NCI-H146 (cell line): ENCODE measurements at regions not wholly inside any gene's neighbourhood (a gene's known extent, or its start where the extent isn't known, plus 50 kb on each side); places are given as distances from the start of the nearest gene placed in this dataset.

Experiments
- DNase-seq: peaks from one replicate; lab custom pipeline; 2025; lab: John Stamatoyannopoulos, UW

DNA sequence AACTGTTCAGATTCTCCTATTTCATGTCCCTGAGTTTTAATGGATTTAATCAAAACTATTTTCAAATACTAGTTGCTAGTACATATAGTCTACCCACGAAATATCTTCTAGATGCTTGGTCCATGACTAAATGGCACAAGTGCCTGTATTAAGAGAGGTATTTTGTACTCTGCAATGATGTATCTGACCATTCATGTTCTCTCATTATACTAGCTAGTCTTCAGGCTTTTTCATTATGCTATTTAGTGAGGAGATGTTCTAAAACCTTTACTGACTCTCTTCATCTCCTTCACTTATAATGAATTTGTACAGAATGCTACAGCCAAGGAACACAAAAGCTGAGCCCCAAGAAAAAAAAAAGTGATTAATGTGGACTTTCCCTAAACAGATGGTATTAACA lies 222.5 kb downstream of the AHR start:
- DNase-seq, result no peak

DNA sequence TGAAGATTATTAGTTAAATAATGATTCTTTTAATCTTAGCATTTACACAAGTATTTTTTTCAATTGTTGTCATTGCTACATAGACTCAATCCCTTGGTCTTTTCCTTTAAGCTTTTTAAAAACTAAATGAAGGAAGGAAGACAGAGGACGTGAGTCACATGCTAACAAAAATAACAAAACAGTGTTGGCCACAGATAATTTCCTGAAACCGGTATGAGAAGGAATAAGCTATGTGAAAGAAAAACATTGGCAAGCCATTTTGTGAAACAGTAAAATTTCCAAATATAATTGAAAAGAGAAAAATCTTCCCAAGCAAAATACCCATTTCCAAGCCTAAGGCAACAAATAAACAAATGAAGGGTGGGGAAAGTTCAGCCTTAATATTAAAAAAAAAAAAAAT lies 223.0 kb downstream of the AHR start:
- DNase-seq, result no peak

DNA sequence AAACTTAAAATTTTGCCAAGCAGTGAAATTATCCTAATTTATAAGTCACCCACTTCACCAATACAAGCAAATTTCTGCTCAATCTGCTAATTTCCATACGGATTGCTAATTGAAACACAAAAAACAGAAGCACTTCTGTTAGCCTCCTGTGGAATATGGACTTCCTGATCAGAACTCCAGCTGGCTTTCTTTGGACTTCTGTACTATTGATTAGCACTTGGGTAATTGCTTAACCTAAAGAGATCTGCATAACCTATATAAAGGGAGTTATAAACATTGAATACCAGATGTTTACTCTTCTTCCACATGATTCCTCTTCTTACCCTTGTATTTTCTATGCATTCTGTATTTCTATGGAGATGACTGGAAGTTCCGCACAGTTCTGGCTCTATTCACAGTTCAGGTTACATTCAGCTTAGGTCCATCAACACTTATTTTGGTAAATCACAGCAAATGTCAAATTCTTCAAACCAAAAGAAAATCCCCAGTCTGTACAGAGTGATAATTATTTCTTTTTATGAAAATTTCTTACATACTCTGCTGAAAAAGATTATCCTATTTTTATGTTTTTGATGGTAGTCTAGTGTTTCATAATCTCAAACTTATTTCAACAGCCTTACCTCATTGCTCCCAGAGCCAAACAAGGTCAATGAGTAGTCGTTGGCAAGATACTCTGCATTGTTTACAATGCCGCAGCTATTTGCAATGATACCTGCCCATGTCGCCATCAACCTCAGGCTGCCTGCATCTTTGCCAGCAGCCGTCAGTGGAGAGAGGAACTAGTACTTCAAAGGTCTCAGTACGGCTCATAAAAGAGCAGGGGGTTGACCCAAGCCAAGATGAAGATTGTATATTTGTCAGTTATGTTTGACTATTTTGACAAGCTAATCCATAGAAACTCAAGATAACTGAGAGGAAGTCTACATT lies 225.6 kb downstream of the AHR start:
- DNase-seq, result peak; percentile 12

DNA sequence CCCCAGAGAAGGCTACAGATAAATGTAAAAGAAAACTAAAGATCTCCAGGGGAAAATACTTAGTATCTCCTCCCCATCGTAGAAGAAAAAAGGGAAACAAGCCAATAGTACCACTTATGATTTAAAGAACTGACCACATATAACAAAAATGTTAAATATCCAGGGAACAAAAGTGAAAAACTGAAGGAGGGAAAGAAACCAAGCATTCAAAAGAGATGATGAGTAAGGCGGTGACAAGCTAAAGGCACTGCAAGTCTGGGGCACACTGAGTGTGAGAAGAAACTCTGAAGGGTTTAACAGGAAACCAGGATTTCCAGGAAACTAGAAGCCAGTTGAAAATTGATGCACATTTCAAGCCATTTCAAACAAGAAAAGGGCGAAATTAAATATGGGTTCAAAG lies 226.3 kb downstream of the AHR start:
- DNase-seq, result no peak

DNA sequence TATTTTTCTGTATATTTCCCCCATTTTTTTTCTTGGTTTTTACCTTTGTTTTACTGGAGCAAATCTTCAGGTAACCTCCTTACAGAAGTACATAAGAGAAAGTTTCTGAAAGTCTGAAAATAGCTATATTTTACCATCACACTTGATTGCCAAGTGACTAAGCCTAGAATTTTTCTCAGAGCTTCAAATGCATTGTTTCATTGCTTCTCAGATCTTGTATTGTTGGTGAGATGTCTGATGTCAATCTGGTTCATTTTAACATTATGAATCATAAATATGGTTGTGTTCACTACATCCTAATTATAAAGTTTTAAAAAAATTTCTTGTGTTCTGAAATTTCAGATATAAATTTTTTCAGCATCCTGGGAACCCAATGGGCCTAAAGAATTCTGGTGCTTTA lies 228.2 kb downstream of the AHR start:
- DNase-seq, result no peak

DNA sequence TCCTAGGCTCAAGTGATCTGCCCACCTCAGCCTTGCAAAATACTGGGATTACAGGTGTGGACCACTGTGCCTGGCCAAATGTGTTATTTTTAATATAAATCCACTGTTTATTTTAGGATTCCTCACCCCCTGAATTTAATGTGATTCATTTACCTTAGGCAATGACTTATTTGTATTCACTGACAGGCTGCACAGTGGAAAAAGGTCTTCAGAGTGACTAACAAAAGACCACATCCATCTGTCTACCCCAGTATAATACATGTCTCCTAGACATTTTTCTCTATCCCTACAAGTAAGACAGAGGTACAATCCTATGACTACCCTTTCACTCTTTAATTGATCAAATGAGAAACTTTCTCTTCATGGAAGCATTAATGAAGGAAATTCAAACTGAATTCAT lies 230.2 kb downstream of the AHR start:
- DNase-seq, result no peak

DNA sequence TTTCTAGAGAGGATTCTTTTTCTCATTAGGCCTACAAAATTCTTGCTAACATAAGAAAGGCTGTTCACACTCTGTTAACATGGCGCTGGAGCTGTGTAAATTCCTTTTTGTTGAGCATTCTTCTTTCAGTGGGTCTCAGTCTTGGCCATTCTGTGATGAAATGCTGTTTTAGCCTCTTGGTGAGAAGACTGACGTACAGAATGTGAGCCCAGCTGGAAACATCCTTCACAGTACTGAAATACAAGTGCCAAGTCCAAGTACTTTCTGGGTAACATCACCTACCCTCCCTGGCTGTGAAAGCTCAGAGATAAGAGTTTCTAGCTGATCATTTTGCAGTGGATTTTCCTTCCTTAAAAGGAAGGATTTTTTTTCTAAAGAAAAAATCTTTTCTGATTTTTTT lies 231.8 kb downstream of the AHR start:
- no peak for DNase-seq

DNA sequence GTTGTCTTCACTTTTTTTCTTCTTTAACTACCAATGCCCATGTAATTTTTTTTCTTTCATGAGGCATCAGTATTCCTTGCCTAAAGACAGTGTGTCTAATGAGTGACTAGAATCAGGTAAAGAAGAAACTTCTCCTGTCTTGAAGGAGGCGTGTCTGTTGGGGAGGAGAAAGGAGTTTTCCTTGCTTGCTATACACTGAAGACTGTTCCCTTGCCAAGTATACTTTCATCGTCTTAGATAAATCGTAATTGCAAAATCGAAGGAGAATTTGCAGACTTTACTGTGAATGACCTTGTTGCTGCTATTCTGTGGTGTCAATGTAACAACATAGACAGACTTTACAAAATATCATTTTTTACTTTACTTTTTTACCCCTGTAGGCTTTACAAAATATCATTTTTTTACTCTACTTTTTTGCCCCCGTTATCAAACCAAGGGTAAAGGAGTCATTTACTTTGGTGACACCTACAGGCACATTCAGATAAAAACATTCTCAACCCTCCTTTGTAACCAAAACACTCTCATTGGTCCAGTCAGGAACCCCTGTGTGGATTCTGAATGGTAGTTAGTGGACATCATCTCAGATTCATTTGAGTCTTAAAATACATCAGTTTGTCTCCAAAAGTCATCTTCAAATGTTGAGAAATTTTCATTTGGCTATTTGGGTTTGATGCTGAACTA lies 232.4 kb downstream of the AHR start:
- DNase-seq, result peak; percentile 18

DNA sequence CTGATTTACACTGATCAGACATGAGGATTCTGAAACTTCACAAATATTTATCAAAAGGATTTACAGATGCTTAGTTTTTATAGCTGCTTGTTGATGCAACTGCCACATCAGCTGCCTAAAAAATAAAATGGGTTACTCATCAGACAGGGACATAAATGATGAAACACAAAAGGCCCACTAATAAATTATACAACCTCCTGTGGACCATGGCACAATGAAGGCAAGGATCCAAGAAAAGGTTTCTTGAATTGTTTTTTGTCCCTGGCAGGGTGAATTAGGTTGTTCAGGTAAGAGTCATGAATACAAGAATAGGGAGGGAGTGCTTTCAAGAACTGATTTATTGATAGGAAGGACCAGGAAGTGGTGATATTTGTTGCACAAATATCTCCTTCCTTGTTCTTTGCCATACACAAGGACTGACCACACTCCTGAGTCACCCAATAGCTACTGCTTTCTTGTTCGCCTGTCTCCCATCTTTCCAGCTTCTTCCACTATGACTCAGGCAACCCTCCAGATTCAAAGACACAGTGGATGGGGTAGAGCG lies 234.5 kb downstream of the AHR start:
- no peak for DNase-seq

DNA sequence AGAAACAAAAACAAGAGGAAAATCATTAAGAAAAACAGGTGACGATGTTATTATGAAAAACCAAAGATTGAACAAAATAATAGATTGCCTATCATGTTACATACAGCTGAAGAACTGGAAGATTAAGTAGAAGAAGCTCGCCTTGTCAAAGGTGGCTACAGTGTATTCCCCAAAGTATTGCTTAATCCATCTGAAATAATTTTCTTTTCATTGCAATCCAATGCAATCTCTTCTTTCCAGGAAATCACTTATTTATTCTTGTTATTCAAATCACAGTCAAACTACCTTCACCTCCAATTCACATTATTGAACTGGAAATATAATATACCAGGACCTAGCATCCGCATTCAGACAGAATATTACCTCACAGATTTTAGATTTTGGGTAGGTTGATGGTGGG lies 235.9 kb downstream of the AHR start:
- no peak for DNase-seq

DNA sequence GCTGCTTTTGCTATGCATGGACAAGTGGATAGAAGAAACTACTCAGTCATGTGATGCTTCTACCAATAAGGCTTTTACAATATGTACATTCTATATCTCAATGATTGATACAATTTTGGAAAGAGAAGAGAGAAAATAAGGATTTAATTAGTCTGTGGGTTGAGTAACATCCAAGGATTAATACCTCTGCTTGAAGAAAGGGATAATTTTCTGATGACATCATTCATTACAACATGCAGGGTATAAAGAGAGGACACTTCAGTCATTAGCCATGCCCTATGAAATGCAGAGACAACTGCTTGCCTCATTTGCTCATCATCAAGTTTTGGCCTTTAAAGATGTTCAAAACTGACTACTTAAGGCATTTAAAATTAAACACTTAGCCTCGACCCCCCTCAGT lies 237.3 kb downstream of the AHR start:
- DNase-seq, result no peak

DNA sequence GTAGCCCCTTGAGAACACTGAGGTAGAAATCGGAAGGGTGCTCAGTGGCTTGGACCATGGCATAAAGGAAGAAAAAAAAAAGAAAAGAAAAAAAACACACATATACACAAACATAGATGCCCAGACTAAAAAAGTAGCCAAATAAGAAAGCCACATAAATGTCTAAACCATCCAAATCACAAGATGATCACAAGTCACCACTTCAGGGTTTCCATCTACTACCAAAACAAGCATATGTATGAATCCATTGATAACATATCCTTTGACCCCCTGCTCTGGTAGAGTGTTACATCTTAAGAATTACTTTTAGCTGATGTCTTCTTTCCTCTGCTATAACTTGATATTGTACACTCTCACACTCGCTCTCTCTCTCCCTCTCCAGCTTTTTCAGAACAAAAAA lies 245.9 kb downstream of the AHR start:
- no peak for DNase-seq

DNA sequence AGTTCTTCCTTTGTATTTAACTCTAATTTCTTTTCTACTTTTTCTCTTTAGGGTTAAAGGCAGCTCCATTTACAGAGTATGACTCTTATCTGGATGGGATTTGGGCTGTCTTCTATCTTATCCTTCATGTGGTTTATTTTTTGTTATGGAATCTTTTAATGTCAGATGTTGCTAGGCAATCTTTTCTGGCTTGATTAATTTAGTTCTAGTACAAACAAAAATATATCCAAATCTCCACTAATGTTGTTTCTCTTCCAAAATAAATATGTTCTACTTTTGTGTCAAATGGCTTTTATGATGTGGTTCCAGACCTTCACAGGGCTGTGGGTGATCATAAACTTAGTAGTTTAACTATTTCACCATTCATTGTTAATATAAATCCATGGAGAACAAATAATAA lies 246.9 kb downstream of the AHR start:
- no peak for DNase-seq

DNA sequence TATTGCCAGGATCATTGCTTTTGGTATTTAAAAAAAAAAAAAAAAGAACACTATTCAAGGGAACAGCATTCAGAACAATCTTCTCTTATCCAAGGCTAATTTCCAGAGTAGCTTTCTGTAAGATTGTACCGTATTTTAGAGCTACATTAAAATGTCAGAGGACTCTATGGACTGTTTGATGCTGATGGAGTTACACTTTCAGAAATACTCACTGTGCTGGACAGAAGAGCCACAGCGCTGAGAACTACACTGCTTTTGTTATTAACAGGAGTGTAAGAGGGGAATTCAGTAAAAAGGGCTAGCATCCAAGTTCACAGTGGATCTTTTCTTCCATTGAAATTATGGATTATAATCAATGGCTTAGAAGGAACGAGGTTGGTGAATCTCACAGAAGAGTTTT lies 247.7 kb downstream of the AHR start:
- DNase-seq, result no peak

DNA sequence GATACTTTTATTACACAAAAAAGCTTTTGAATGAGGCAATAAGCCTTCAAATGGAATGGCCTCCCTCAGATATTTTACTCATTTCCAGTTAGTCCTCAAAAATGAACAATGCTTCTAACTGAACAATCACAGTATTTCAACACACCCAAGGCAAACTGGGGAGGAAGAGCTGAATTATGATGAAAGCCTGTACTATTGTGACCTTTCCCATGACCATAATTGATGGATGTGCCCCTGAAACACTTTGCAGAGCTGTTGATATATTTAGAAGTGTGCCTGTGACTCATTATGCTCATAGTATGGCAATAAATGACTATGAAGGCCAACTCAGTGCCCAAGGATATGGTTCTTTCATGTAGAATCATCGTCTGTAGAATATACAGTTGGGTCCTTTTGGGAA lies 248.1 kb downstream of the AHR start:
- no peak for DNase-seq

DNA sequence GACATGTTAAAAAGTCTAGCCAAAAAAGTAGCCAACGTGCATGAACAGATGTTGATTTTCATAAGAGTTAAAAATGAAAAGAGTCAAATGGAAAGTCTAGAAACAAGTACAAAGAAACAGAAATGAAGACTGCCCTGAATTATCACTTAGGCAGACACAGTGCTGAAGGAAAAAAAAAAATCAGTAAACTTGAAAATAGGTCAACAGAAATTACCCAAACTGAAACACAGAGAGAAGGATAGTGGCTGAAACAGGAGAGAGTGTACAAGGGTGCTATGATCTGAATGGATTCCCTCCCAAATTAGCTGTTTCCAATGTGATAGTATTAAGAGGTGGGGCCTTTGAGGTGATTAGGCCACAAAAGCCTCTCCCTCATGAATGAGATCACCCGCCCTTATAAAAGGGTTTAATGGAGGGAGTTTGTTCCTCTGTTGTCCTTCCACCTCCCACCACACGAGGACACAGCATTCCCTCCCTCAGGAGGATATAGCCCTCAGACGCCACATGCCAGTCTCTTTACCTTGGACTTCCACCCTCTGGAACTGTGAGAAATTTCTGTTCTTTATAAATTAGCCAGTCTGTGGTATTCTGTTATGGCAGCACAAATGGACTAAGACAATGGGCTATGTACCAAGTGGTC lies 249.7 kb downstream of the AHR start:
- no peak for DNase-seq

DNA sequence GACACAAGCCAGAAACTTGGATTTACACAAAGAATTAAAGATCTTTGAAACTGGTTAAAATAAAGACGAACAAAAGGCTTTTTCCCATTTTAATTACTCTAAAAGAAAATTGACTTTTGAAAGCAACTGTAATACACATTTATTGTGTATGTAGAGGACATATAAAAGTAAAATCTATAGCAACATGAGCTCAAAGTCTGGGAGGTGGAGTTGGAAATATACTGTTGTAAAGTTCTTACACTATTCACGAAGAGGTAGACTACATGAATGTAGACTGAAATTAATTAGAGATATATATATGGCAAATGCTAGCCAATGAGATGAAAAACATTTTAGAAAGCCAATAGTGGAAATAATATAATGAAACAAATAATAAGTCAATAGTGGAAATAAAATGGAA lies 251.0 kb downstream of the AHR start:
- no peak for DNase-seq

DNA sequence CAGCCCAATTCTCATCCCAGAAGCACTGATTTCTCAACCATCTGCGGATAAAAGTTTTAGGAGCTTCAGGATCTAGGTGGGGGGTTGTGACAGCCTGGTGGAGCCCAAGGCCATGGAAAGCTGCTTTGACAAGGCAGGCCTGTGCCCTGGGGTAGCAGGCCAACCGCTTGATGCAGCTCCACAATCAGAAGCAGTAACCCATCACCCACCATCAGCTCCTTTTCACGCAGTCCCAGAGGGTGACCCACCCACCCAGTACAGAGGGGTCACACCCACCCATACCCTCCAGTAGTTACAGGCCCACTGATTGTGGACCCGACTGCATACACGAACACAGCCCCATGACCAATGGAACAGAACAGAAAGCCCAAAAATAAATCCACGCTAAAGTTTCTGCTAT lies 253.9 kb downstream of the AHR start:
- DNase-seq, result no peak

DNA sequence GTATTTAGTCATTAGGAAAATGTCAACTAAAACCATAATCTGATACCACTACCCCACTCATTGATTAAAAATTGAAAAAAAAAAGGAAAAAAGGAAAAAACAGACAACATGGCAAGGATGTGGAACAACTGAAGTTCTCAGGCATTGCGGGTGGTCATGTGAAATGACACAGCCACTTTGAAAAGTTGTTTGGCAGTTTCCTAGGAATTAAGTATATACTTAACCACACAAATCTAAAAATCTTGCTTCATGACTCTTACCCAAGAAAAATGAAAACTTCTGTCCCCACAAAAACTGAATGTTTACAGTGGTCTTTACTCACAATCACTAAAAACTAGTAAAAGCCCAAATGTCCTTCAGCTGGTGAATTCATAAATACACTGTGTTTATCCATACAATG lies 254.5 kb downstream of the AHR start:
- DNase-seq, result no peak

DNA sequence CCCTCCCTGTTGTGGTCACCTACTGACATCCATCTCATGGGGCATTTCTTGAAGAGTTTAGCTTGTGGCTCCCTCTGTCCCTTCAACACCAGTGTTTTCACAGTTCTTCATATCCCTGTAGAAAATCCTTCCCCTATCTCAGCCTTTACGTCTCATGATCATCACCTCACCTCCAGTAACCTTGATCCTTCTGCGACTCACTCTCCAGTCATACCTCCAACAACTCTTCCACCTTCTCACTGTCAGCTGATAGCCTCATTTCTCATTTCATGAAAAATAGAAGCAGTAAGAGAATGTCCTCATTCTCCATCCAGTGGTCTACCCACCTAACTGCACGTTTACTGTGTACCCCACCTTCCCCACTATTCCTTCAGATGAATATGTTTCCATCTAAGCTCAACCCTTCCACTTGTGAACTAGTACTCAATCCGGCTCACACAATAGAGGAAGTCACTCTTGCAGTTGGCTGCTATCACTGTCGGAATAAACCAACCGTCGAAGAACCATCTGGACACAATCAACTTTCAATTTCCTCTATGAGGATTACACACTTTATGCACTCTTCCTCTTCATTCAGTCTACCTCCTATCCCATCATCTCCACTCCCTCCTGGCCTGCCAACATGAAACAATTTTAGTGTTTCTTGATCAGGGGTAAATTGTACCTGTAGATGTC lies 256.0 kb downstream of the AHR start:
- DNase-seq, result no peak

DNA sequence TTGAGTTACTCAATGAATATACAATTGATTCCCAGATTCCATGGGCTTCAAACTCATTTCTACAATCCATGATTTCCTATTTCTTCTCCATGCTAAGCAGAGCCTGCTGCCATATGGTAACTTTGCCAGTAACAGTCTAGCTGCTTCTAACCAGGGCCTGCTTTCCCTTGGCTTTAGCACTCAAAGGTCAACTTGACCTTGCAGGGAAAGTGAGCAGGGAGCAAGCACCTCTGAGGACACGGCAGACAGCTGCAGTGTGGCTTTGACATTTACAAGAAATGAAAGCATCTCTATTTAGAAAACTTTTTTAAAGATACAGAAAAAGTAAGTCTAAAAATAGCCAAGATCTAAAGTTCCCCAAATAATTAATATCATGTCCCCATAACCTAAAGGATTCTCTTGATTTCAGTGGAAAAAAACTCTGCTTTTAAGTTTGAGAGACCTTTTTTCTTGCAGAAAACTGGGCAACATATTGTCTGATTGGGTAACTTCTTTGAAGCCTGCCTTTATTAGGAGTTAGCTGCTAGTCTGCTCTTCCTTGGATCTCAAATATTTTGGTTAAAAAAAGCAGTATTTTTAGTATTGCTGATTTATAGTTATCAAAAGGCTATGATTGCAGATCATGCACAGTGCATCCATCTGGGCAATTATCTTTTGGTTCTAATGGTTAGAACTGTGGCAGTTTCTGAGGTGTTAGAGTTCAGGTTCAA lies 257.9 kb downstream of the AHR start:
- DNase-seq, result no peak

DNA sequence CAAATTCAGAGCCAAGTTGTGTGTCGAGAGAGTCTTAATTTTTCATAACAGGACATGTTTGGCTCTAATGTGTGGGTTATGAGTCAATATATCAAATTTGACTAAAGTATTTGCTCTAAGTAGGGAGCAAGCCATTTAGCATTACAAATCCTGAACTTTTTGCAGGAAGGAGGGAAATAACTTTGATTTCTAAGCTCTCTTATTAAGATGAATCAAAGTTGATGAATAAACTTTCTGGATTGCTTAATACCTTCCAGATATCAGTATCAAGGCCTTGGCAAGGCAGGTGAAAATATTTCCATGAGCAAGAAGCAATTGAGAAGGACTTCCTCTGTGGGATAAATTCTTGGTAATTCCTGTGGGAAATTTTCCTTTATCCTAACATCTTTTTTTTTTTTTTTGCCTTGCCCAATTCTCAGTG lies 258.8 kb downstream of the AHR start:
- DNase-seq, result no peak
